OCI-LY3 (cell line): ENCODE measurements at regions not wholly inside any gene's neighbourhood (a gene's known extent, or its start where the extent isn't known, plus 50 kb on each side); places are given as distances from the start of the nearest gene placed in this dataset.

Experiments used
- H2AFZ ChIP-seq: fragments of 200-600, 300-600 bp; shearing (Covaris generic); 2 replicates; pipeline ENCODE4 v1.6.0; 2014; ENCODE audit warnings: antibody characterized with exemption, low read depth, low read length
- H3K27ac ChIP-seq: fragments of 200-600, 300-600 bp; sonication (generic); 2 replicates; pipeline ENCODE4 v1.5.1; 2014; ENCODE audit warnings: mild to moderate bottlenecking, low read length, moderate library complexity, mixed read lengths
- H3K27me3 ChIP-seq: fragments of 200-600, 300-600 bp; sonication (generic); 2 replicates; pipeline ENCODE4 v1.6.1; 2014; ENCODE audit warnings: low read depth, low read length, mixed read lengths
- H3K36me3 ChIP-seq: fragments of 200-600, 300-600 bp; sonication (generic); replicated peaks from 2 replicates; pipeline ENCODE3; 2014; ENCODE audit warnings: low read depth, low read length, mixed read lengths
- H3K4me1 ChIP-seq: fragments of 300-600, 200-600 bp; sonication (generic); 2 replicates; pipeline ENCODE4 v1.6.1; 2014; ENCODE audit warnings: low read length, mixed read lengths
- H3K4me2 ChIP-seq: fragments of 200-600, 300-600 bp; sonication (generic); 2 replicates; pipeline ENCODE4 v1.6.1; 2014; ENCODE audit warnings: low read length, mixed read lengths
- H3K4me3 ChIP-seq: fragments of 300-600, 200-600 bp; sonication (generic); 2 replicates; pipeline ENCODE4 v1.5.1; 2014; ENCODE audit warnings: antibody characterized with exemption, mild to moderate bottlenecking, low read length, moderate library complexity
- H3K79me2 ChIP-seq: fragments of 300-600, 200-600 bp; shearing (Covaris generic); 2 replicates; pipeline ENCODE4 v1.6.1; 2014; ENCODE audit warnings: mild to moderate bottlenecking, low read length, mixed read lengths
- H3K9ac ChIP-seq: fragments of 300-600, 200-600 bp; shearing (Covaris generic); 2 replicates; pipeline ENCODE4 v1.6.0; 2014; ENCODE audit warnings: mild to moderate bottlenecking, low read length, moderate library complexity
- H3K9me3 ChIP-seq: fragments of 200-600, 300-600 bp; shearing (Covaris generic); 2 replicates; pipeline ENCODE4 v1.6.1; 2014; ENCODE audit warnings: low read length, mixed read lengths; ENCODE audit not compliant: insufficient read depth
- H4K20me1 ChIP-seq: fragments of 200-600, 300-600 bp; sonication (generic); 2 replicates; pipeline ENCODE4 v1.6.1; 2016; ENCODE audit warnings: low read length, mixed read lengths; ENCODE audit not compliant: insufficient read depth
- EZH2phosphoT487 ChIP-seq: fragments of 200-600 bp; shearing (Covaris generic); IDR thresholded peaks from 2 replicates; pipeline ENCODE4 v1.6.1; 2018; ENCODE audit warnings: antibody characterized with exemption, mixed run types, low read depth
- TF ChIP-seq, protein P1 (sequence below): fragments of 200-600, 300-600 bp; sonication (generic); IDR thresholded peaks from 2 replicates; pipeline ENCODE4 v1.5.1; 2014; ENCODE audit warnings: antibody characterized with exemption, low read length, low read depth

DNA sequence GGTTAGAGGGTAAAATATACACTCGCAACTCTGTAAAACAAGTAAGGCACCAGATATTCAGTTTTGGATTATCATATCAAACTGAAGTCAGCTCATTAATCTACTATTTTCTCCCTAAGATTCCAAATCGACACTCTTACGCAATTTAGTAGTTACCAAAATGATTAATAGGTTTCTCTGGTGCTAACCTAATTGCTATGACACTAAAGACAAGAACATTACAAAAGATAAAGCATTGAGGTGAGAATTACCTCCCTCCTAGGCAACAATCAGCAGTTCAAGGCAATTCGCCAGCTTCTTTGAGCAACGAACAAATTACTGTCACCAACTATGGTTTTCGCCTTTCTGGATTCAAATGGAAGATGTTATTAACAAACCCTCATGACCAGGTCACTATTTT lies 1305.0 kb downstream of the ROBO2 start:
- Histone ChIP-seq H3K4me3 (no peak overlapping the region), H3K27ac (no peak overlapping the region), H3K9ac (no peak overlapping the region), H3K4me1 (peaks cover 4% of the 10 kb centered on the region; the same call in 1 of the 2 replicates), H3K79me2 (no peaks in the 10 kb centered on the region), H3K9me3 (0 out of 2 replicates have a peak, but pooled peaks cover 3% of the 10 kb centered on the region), H3K27me3 (no peaks in the 10 kb centered on the region), H3K36me3 (peaks cover 11% of the 10 kb centered on the region), H4K20me1 (no peaks in the 10 kb centered on the region), H2AFZ (no peak overlapping the region), H3K4me2 (no peak overlapping the region)
- TF ChIP-seq, protein P1, sequence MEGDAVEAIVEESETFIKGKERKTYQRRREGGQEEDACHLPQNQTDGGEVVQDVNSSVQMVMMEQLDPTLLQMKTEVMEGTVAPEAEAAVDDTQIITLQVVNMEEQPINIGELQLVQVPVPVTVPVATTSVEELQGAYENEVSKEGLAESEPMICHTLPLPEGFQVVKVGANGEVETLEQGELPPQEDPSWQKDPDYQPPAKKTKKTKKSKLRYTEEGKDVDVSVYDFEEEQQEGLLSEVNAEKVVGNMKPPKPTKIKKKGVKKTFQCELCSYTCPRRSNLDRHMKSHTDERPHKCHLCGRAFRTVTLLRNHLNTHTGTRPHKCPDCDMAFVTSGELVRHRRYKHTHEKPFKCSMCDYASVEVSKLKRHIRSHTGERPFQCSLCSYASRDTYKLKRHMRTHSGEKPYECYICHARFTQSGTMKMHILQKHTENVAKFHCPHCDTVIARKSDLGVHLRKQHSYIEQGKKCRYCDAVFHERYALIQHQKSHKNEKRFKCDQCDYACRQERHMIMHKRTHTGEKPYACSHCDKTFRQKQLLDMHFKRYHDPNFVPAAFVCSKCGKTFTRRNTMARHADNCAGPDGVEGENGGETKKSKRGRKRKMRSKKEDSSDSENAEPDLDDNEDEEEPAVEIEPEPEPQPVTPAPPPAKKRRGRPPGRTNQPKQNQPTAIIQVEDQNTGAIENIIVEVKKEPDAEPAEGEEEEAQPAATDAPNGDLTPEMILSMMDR: no peak
- no peak for TF ChIP-seq EZH2phosphoT487

DNA sequence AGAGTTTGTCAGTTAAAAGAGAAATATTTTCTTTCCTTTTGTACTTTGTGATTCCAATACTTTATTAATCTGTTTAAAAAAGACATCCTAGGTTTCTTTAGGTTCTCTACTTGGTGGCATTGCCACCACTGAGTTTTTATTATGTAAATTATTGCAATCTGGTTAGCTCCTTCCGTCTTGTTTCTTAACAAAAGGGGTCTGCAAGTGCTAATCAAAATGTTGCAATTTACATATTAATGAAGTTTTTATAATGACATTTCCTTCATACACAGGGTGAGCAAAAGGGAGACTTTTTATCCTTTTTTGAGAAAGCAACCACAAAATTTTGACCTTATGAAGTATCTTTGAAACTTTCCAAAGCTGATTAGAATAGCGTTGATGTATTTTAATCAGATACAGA lies 1307.3 kb downstream of the ROBO2 start:
- no peak overlapping the region for H3K4me3 ChIP-seq
- 0 out of 2 replicates have a peak, but pooled peaks cover 6% of the 10 kb centered on the region for H3K9me3 ChIP-seq
- no peak overlapping the region for H3K9ac ChIP-seq
- H3K27ac ChIP-seq: no peak overlapping the region
- H3K4me2 ChIP-seq: no peak overlapping the region
- TF ChIP-seq EZH2phosphoT487: no peak
- TF ChIP-seq, protein P1: no peak
- H3K79me2 ChIP-seq: no peaks in the 10 kb centered on the region
- H3K27me3 ChIP-seq: no peaks in the 10 kb centered on the region
- no peak overlapping the region for H2AFZ ChIP-seq
- peaks cover 9% of the 10 kb centered on the region for H3K36me3 ChIP-seq
- H3K4me1 ChIP-seq: peaks cover 4% of the 10 kb centered on the region; the same call in 1 of the 2 replicates
- no peaks in the 10 kb centered on the region for H4K20me1 ChIP-seq

DNA sequence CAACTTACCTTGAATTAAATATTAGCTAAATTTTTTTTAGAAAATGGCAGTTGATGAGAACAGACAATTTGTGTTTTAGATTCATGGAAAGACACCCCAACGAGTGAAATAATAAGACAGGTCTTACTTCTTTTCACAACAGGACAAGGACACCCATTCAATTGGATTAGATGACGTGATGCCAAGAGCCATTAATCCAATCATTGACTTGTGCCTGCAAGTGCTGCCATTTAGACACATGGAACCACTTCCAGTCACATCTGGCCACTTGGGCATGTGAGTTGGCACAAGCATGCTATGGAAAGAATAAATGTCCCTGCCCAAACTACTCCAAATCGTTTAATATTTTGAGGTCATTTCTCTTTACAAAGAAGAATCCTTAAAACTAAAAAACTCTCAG lies 1308.8 kb downstream of the ROBO2 start:
- Histone ChIP-seq H3K4me1 (peaks cover 4% of the 10 kb centered on the region; the same call in 1 of the 2 replicates), H3K9me3 (0 out of 2 replicates have a peak, but pooled peaks cover 6% of the 10 kb centered on the region), H3K4me2 (no peak overlapping the region), H4K20me1 (no peaks in the 10 kb centered on the region), H3K79me2 (no peaks in the 10 kb centered on the region), H3K36me3 (peaks cover 9% of the 10 kb centered on the region), H3K27me3 (no peaks in the 10 kb centered on the region), H3K4me3 (no peak overlapping the region), H2AFZ (no peak overlapping the region), H3K9ac (no peak overlapping the region), H3K27ac (no peak overlapping the region)
- TF ChIP-seq EZH2phosphoT487: no peak
- TF ChIP-seq, protein P1: no peak

DNA sequence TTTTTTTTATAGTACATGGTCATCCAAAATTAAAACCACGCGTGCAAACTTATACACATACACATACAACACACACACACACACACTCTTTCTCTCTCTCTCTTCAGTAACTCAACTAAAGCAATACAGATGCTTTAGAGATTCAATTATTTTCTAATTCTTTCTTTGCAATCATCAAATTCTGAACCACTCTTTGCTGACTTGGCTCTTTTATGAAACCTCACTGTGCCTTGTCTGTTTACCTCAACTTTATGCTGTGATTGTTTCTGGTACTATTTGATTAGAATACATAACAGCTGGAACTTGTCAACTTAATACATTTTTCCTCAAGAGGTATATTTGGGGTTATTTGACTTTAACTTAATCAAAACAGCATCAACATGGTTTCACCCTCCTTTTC lies 1309.7 kb downstream of the ROBO2 start:
- peaks cover 4% of the 10 kb centered on the region; the same call in 1 of the 2 replicates for H3K4me1 ChIP-seq
- no peak overlapping the region for H3K4me2 ChIP-seq
- H3K9me3 ChIP-seq: 0 out of 2 replicates have a peak, but pooled peaks cover 6% of the 10 kb centered on the region
- no peak overlapping the region for H3K27ac ChIP-seq
- no peaks in the 10 kb centered on the region for H3K79me2 ChIP-seq
- no peak overlapping the region for H2AFZ ChIP-seq
- peaks cover 9% of the 10 kb centered on the region for H3K36me3 ChIP-seq
- TF ChIP-seq EZH2phosphoT487: no peak
- TF ChIP-seq, protein P1: no peak
- no peaks in the 10 kb centered on the region for H4K20me1 ChIP-seq
- H3K27me3 ChIP-seq: no peaks in the 10 kb centered on the region
- no peak overlapping the region for H3K9ac ChIP-seq
- H3K4me3 ChIP-seq: no peak overlapping the region
